Astrocyte of the hippocampus (primary cell): ENCODE measurements at regions not wholly inside any gene's neighbourhood (a gene's known extent, or its start where the extent isn't known, plus 50 kb on each side); places are given as distances from the start of the nearest gene placed in this dataset.
A peak's percentile ranks its signal among the peaks of the same experiment; 100 is the strongest.
"Not testable (repeated sequence)": the region's sequence is repeated elsewhere in the genome, so short reads cannot be mapped to it uniquely, and the experiment has no call there.

Experiments
- DNase-seq: peaks from one replicate; pipeline ENCODE4 v3.0.0; 2011; ENCODE audit warnings: low read depth, low spot score

GRCh38 chr7:80082213-80082612, 52.4 kb upstream of the GNAI1 start:
- no peak for DNase-seq

- DNase-seq, result no peak
These were observed 55.7 kb upstream of the GNAI1 start for GRCh38 chr7:80078886-80079285.

- peak; percentile 19 for DNase-seq
These were observed 56.4 kb upstream of the GNAI1 start for GRCh38 chr7:80078159-80078731.

- DNase-seq, result no peak
These were observed 64.2 kb upstream of the GNAI1 start for GRCh38 chr7:80070391-80070790.

- DNase-seq, result no peak
These were observed 68.0 kb upstream of the GNAI1 start for GRCh38 chr7:80066639-80067038.

GRCh38 chr7:80063834-80064233, 70.8 kb upstream of the GNAI1 start:
- no peak for DNase-seq

- DNase-seq, result peak; percentile 59
These were observed 74.3 kb upstream of the GNAI1 start for GRCh38 chr7:80060218-80060806.

- no peak for DNase-seq
These were observed 77.1 kb upstream of the GNAI1 start for GRCh38 chr7:80057488-80057887.

- DNase-seq, result no peak
These were observed 80.3 kb upstream of the GNAI1 start for GRCh38 chr7:80054356-80054755.

- DNase-seq, result no peak
These were observed 81.5 kb upstream of the GNAI1 start for GRCh38 chr7:80053124-80053523.

- DNase-seq, result peak; percentile 6
These were observed 86.7 kb upstream of the GNAI1 start for GRCh38 chr7:80047856-80048459.

GRCh38 chr7:80047032-80047431, 87.6 kb upstream of the GNAI1 start:
- no peak for DNase-seq

GRCh38 chr7:80044796-80045195, 89.8 kb upstream of the GNAI1 start:
- no peak for DNase-seq

GRCh38 chr7:80040752-80041151, 93.9 kb upstream of the GNAI1 start:
- DNase-seq, result no peak

GRCh38 chr7:80040335-80040734, 94.3 kb upstream of the GNAI1 start:
- DNase-seq, result no peak

GRCh38 chr7:80039251-80039884, 95.3 kb upstream of the GNAI1 start:
- peak; percentile 12 for DNase-seq

- DNase-seq, result no peak
These were observed 96.9 kb upstream of the GNAI1 start for GRCh38 chr7:80037689-80038088.

GRCh38 chr7:80036107-80036506, 98.5 kb upstream of the GNAI1 start:
- no peak for DNase-seq

GRCh38 chr7:80028717-80029116, 105.9 kb upstream of the GNAI1 start:
- no peak for DNase-seq

GRCh38 chr7:80027611-80028173, 106.9 kb upstream of the GNAI1 start:
- DNase-seq, result peak; percentile 54

GRCh38 chr7:80026766-80027165, 107.9 kb upstream of the GNAI1 start:
- peak; percentile 12 for DNase-seq

- not testable (repeated sequence) for DNase-seq
These were observed 114.4 kb upstream of the GNAI1 start for GRCh38 chr7:80020277-80020676.

- not testable (repeated sequence) for DNase-seq
These were observed 114.8 kb upstream of the GNAI1 start for GRCh38 chr7:80019809-80020207.
